Smooth muscle cell (in vitro differentiated cells): ENCODE measurements at regions not wholly inside any gene's neighbourhood (a gene's known extent, or its start where the extent isn't known, plus 50 kb on each side); places are given as distances from the start of the nearest gene placed in this dataset.

ENCODE experiments used
- DNase-seq: peaks from one replicate; lab custom pipeline; 2025; ENCODE audit not compliant: unreplicated experiment; lab: John Stamatoyannopoulos, UW
- H2AFZ ChIP-seq: fragments of 200-600 bp; sonication (generic); 2 replicates; pipeline ENCODE4 v1.6.0; 2016; ENCODE audit warnings: antibody characterized with exemption, low read depth, mild to moderate bottlenecking
- H3F3A ChIP-seq: fragments of 200-600 bp; sonication (generic); 2 replicates; pipeline ENCODE4 v1.6.0; 2017; ENCODE audit warnings: antibody characterized with exemption, low read depth
- H3K27ac ChIP-seq: fragments of 200-600 bp; sonication (generic); 2 replicates; pipeline ENCODE4 v1.5.1; 2016; ENCODE audit warnings: low read depth, mild to moderate bottlenecking
- H3K27me3 ChIP-seq: fragments of 200-600 bp; sonication (generic); 2 replicates; pipeline ENCODE4 v1.6.1; 2016; ENCODE audit warnings: low read depth, mild to moderate bottlenecking
- H3K36me3 ChIP-seq: fragments of 200-600 bp; sonication (generic); 2 replicates; pipeline ENCODE4 v1.5.1; 2016; ENCODE audit warnings: low read depth
- H3K4me1 ChIP-seq: fragments of 200-600 bp; sonication (generic); 2 replicates; pipeline ENCODE4 v1.5.1; 2016; ENCODE audit warnings: low read depth
- H3K4me2 ChIP-seq: fragments of 200-600 bp; sonication (generic); 2 replicates; pipeline ENCODE4 v1.6.0; 2016; ENCODE audit warnings: mild to moderate bottlenecking
- H3K4me3 ChIP-seq: fragments of 200-600 bp; sonication (generic); 2 replicates; pipeline ENCODE4 v1.5.1; 2016; ENCODE audit warnings: mild to moderate bottlenecking
- H3K79me2 ChIP-seq: fragments of 200-600 bp; sonication (generic); 2 replicates; pipeline ENCODE4 v1.6.0; 2016; ENCODE audit warnings: low read depth, mild to moderate bottlenecking
- H3K9ac ChIP-seq: fragments of 200-600 bp; sonication (generic); 2 replicates; pipeline ENCODE4 v1.6.0; 2016; ENCODE audit warnings: low read depth
- H3K9me3 ChIP-seq: fragments of 200-600 bp; sonication (generic); replicated peaks from 2 replicates; pipeline ENCODE4 v1.5.1; 2016; ENCODE audit warnings: low read depth
- H4K20me1 ChIP-seq: fragments of 200-600 bp; sonication (generic); 2 replicates; pipeline ENCODE4 v1.6.0; 2016; ENCODE audit warnings: low read depth
- CTCF ChIP-seq: fragments of 200-600 bp; sonication (generic); IDR thresholded peaks from 2 replicates; pipeline ENCODE4 v1.5.1; 2017; ENCODE audit warnings: borderline replicate concordance, mild to moderate bottlenecking, antibody characterized with exemption; ENCODE audit not compliant: insufficient read depth, poor library complexity, severe bottlenecking
- WGBS: methylation state at CpG from one replicate; pipeline ENCODE4 v1.1.7; 2016; ENCODE audit warnings: low lambda C conversion rate; 5-methylcytosine and 5-hydroxymethylcytosine counted together

- no peaks in the 10 kb centered on the region for H3F3A ChIP-seq
- H3K79me2 ChIP-seq, result no peaks in the 10 kb centered on the region
- no peaks in the 10 kb centered on the region for H3K4me1 ChIP-seq
- no peak for TF ChIP-seq CTCF
- H2AFZ ChIP-seq, result no peak overlapping the region
- H3K27me3 ChIP-seq, result peaks cover 29% of the 10 kb centered on the region
- no peak overlapping the region for H3K4me3 ChIP-seq
- no peak overlapping the region for H3K27ac ChIP-seq
- H3K4me2 ChIP-seq, result no peak overlapping the region
- H4K20me1 ChIP-seq, result no peaks in the 10 kb centered on the region
- H3K9me3 ChIP-seq, result no peaks in the 10 kb centered on the region
- no peak for DNase-seq
- WGBS, result 73% methylated on average over 8 of the region's 8 CpGs
- H3K9ac ChIP-seq, result no peak overlapping the region
- no peaks in the 10 kb centered on the region for H3K36me3 ChIP-seq
Observed at GRCh38 chr3:127449486-127450212, 140.9 kb downstream of the TPRA1 start.

- H3K9me3 ChIP-seq, result no peaks in the 10 kb centered on the region
- H3K4me2 ChIP-seq, result no peak overlapping the region
- H3K4me3 ChIP-seq, result no peak overlapping the region
- 88% methylated on average over 3 of the region's 3 CpGs for WGBS
- no peaks in the 10 kb centered on the region for H3K4me1 ChIP-seq
- H3K9ac ChIP-seq, result no peak overlapping the region
- no peak overlapping the region for H2AFZ ChIP-seq
- no peak for DNase-seq
- TF ChIP-seq CTCF, result no peak
- H3K36me3 ChIP-seq, result no peaks in the 10 kb centered on the region
- no peaks in the 10 kb centered on the region for H3F3A ChIP-seq
- H3K27me3 ChIP-seq, result peaks cover 19% of the 10 kb centered on the region
- no peaks in the 10 kb centered on the region for H3K79me2 ChIP-seq
- H4K20me1 ChIP-seq, result no peaks in the 10 kb centered on the region
- H3K27ac ChIP-seq, result no peak overlapping the region
Observed at GRCh38 chr3:127448671-127449070, 141.9 kb downstream of the TPRA1 start.

GRCh38 chr3:127448161-127448561 lies 142.4 kb downstream of the TPRA1 start:
- H3K4me3 ChIP-seq, result no peak overlapping the region
- H3F3A ChIP-seq, result no peaks in the 10 kb centered on the region
- H3K9ac ChIP-seq, result no peak overlapping the region

More at GRCh38 chr3:127448161-127448561, 142.4 kb downstream of the TPRA1 start:
- Histone ChIP-seq H3K4me2 (no peak overlapping the region), H3K79me2 (no peaks in the 10 kb centered on the region), H3K4me1 (no peaks in the 10 kb centered on the region), H3K36me3 (no peaks in the 10 kb centered on the region), H2AFZ (no peak overlapping the region), H3K9me3 (no peaks in the 10 kb centered on the region), H3K27me3 (peaks cover 14% of the 10 kb centered on the region), H4K20me1 (no peaks in the 10 kb centered on the region), H3K27ac (no peak overlapping the region)
- WGBS, result 90% methylated on average over 3 of the region's 3 CpGs
- DNase-seq, result no peak
- TF ChIP-seq CTCF, result no peak
